Erythroblast (primary cell): ENCODE measurements at regions not wholly inside any gene's neighbourhood (a gene's known extent, or its start where the extent isn't known, plus 50 kb on each side); places are given as distances from the start of the nearest gene placed in this dataset.

ENCODE experiments used
- GATA1 ChIP-seq: IDR thresholded peaks from 2 replicates; pipeline ENCODE4 v1.6.1; 2011; ENCODE audit warnings: low read depth, mild to moderate bottlenecking, control low read depth, low read length, moderate library complexity
- POLR2A ChIP-seq: IDR thresholded peaks from 2 replicates; pipeline ENCODE4 v1.6.1; 2011; ENCODE audit warnings: mild to moderate bottlenecking, low read length

DNA sequence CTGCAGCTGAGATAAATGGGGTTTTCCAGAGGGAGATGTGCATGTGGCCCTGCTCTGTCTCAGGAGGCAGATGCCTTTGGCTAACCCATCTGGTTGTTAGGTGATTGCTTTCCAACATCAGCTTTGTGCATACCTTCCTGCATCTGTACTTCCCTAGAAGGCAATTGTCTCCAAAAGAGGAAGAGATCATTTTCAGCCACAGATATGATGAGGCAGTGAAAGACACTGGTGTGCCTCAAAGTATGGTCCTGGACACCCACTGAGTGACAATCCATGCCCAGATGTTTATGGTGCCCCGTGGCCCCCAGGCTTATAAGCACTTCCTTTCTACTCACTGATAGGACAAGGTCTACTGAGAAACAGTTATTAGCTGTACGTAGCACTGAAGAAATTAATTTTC lies 117.5 kb upstream of the NR2F2 start:
- no peak for TF ChIP-seq POLR2A
- no peak for TF ChIP-seq GATA1
